22Rv1 (cell line): ENCODE measurements at regions not wholly inside any gene's neighbourhood (a gene's known extent, or its start where the extent isn't known, plus 50 kb on each side); places are given as distances from the start of the nearest gene placed in this dataset.

Experiments used
- CTCF ChIP-seq: fragments of 450-650 bp; IDR thresholded peaks from 2 replicates; pipeline ENCODE4 v1.5.1; 2017; ENCODE audit warnings: mild to moderate bottlenecking
- ZFX ChIP-seq: fragments of 450-650 bp; IDR thresholded peaks from 2 replicates; pipeline ENCODE4 v1.6.1; 2017; ENCODE audit warnings: antibody characterized with exemption, borderline replicate concordance

GRCh38 chr17:5962371-5962770 is 107.8 kb upstream of the WSCD1 start:
- TF ChIP-seq CTCF (no peak), ZFX (no peak)
